H1 (cell line): ENCODE measurements at regions not wholly inside any gene's neighbourhood (a gene's known extent, or its start where the extent isn't known, plus 50 kb on each side); places are given as distances from the start of the nearest gene placed in this dataset.

ENCODE experiments used
- CTCF ChIA-PET: fragments of 300-600 bp; sonication (Branson Sonifier 250); formaldehyde crosslinking; loops from one replicate; lab custom pipeline; 2021; ENCODE audit not compliant: partially characterized antibody; lab: Charles Lee
- POLR2A ChIA-PET: fragments of 300-600 bp; sonication (Branson Sonifier 250); formaldehyde crosslinking; loops from one replicate; lab custom pipeline; 2021; ENCODE audit warnings: inconsistent platforms; ENCODE audit not compliant: partially characterized antibody; lab: Charles Lee
- DNase-seq, 2 experiments: peaks; one replicate each; pipeline versions ENCODE4 v3.0.0 to v3.0.0-alpha.2; 2010 to 2022; ENCODE audit warnings: low spot score in 2 of 2, low read depth in 1 of 2, mixed read lengths in 1 of 2
- FAIRE-seq: peaks from 2 replicates; lab custom pipeline; 2011; peaks lifted over from hg19 to GRCh38; lab: Jason Lieb, UNC
- H2AFZ ChIP-seq: 2 replicates; pipeline ENCODE4 v1.8.1; 2012; ENCODE audit warnings: low read length, inconsistent platforms
- H2AK5ac ChIP-seq: 2 replicates; pipeline ENCODE4 v1.6.1; 2013; ENCODE audit warnings: low read depth, low read length
- H2BK120ac ChIP-seq: replicated peaks from 2 replicates; pipeline ENCODE3; 2013; ENCODE audit warnings: low read depth, low read length, inconsistent platforms
- H2BK12ac ChIP-seq: 2 replicates; pipeline ENCODE4 v1.6.1; 2013; ENCODE audit warnings: low read depth, low read length
- H2BK15ac ChIP-seq: 2 replicates; pipeline ENCODE4 v1.6.1; 2013; ENCODE audit warnings: low read length
- H2BK20ac ChIP-seq: 2 replicates; pipeline ENCODE4 v1.6.1; 2013; ENCODE audit warnings: low read length
- H2BK5ac ChIP-seq: 2 replicates; pipeline ENCODE4 v1.6.1; 2013; ENCODE audit warnings: low read depth, low read length
- H3K14ac ChIP-seq: 2 replicates; pipeline ENCODE4 v1.6.1; 2013; ENCODE audit warnings: inconsistent platforms; ENCODE audit not compliant: insufficient read length
- H3K18ac ChIP-seq: 2 replicates; pipeline ENCODE4 v1.6.1; 2013; ENCODE audit warnings: low read length; ENCODE audit errors: extremely low read depth
- H3K23ac ChIP-seq: 2 replicates; pipeline ENCODE4 v1.6.1; 2013; ENCODE audit warnings: inconsistent platforms; ENCODE audit not compliant: insufficient read length
- H3K23me2 ChIP-seq: 2 replicates; pipeline ENCODE4 v1.6.1; 2013; ENCODE audit warnings: low read depth, low read length
- H3K27ac ChIP-seq: 2 replicates; pipeline ENCODE4 v1.6.1; 2011; ENCODE audit warnings: low read depth, low read length, inconsistent platforms
- H3K27me3 ChIP-seq, 4 experiments: replicated peaks in 1 of 4; 1 replicate in 1 of 4; 2 replicates in 3 of 4; pipeline versions ENCODE4 v1.6.1 to v1.8.1; 2011 to 2013; ENCODE audit warnings: low read length in 3 of 4, mild to moderate bottlenecking in 3 of 4, inconsistent platforms in 2 of 4, mixed read lengths in 2 of 4, moderate library complexity in 1 of 4; ENCODE audit not compliant: control insufficient read depth in 3 of 4, insufficient read depth in 3 of 4; ENCODE audit errors: extremely low read depth in 1 of 4
- H3K36me3 ChIP-seq, 4 experiments: 2 replicates each; pipeline versions ENCODE4 v1.6.1 to v1.8.1; 2011 to 2013; ENCODE audit warnings: mild to moderate bottlenecking in 4 of 4, low read length in 3 of 4, moderate library complexity in 2 of 4, control low read depth in 1 of 4, inconsistent platforms in 1 of 4; ENCODE audit not compliant: insufficient read depth in 4 of 4, control insufficient read depth in 2 of 4
- H3K4ac ChIP-seq: replicated peaks from 2 replicates; pipeline ENCODE3; 2013; ENCODE audit warnings: low read length, low read depth, mixed read lengths, inconsistent platforms; ENCODE audit not compliant: insufficient read length
- H3K4me1 ChIP-seq, 4 experiments: replicated peaks in 1 of 4; 1 replicate in 1 of 4; 2 replicates in 3 of 4; pipeline versions ENCODE4 v1.6.1 to v1.8.1; 2011 to 2013; ENCODE audit warnings: low read length in 3 of 4, inconsistent platforms in 2 of 4, mixed read lengths in 1 of 4; ENCODE audit not compliant: insufficient read depth in 4 of 4, control insufficient read depth in 3 of 4
- H3K4me2 ChIP-seq, 2 experiments: 2 replicates each; pipeline versions ENCODE4 v1.6.1 to v1.8.1; 2011 to 2013; ENCODE audit warnings: low read depth in 2 of 2, low read length in 2 of 2, control low read depth in 1 of 2, inconsistent platforms in 1 of 2, mild to moderate bottlenecking in 1 of 2; ENCODE audit not compliant: insufficient read depth in 1 of 2
- H3K4me3 ChIP-seq, 4 experiments: fragments of 200-600, 300-600 bp in 1 of 4; sonication (generic), shearing (Covaris generic), sonication (Bioruptor Twin) in 1 of 4; 2 replicates each; pipeline versions ENCODE4 v1.5.1 to v1.8.1; 2011 to 2016; ENCODE audit warnings: low read length in 4 of 4, low read depth in 3 of 4, control low read depth in 2 of 4, inconsistent platforms in 2 of 4, mild to moderate bottlenecking in 2 of 4, mixed read lengths in 1 of 4, moderate library complexity in 1 of 4; ENCODE audit not compliant: insufficient read depth in 2 of 4; ENCODE audit errors: extremely low read depth in 1 of 4
- H3K56ac ChIP-seq: replicated peaks from 2 replicates; pipeline ENCODE3; 2013; ENCODE audit warnings: low read depth, mild to moderate bottlenecking, mixed read lengths, low read length, inconsistent platforms; ENCODE audit not compliant: insufficient read length
- H3K79me1 ChIP-seq: 2 replicates; pipeline ENCODE4 v1.6.1; 2013; ENCODE audit warnings: low read depth, low read length, control low read depth
- H3K79me2 ChIP-seq, 2 experiments: 2 replicates each; pipeline versions ENCODE4 v1.6.1 to v1.8.1; 2012 to 2013; ENCODE audit warnings: low read length in 2 of 2, mild to moderate bottlenecking in 2 of 2, inconsistent platforms in 1 of 2; ENCODE audit not compliant: insufficient read depth in 2 of 2, control insufficient read depth in 1 of 2
- H3K9ac ChIP-seq, 4 experiments: replicated peaks in 1 of 4; 1 replicate in 1 of 4; 2 replicates in 3 of 4; pipeline versions ENCODE4 v1.6.1 to v1.8.1; 2011 to 2013; ENCODE audit warnings: low read depth in 3 of 4, low read length in 3 of 4, control low read depth in 2 of 4, mild to moderate bottlenecking in 2 of 4, moderate library complexity in 2 of 4, inconsistent platforms in 1 of 4; ENCODE audit errors: extremely low read depth in 1 of 4
- H3K9me3 ChIP-seq, 2 experiments: 2 replicates each; pipeline versions ENCODE4 v1.6.1 to v1.8.1; 2012 to 2013; ENCODE audit warnings: mild to moderate bottlenecking in 2 of 2, moderate library complexity in 2 of 2, control low read depth in 1 of 2, inconsistent platforms in 1 of 2, low read depth in 1 of 2, low read length in 1 of 2, mixed read lengths in 1 of 2; ENCODE audit not compliant: insufficient read depth in 2 of 2
- H4K20me1 ChIP-seq, 2 experiments: replicated peaks in 1 of 2; 2 replicates each; pipeline versions ENCODE3 to v1.8.1; 2011 to 2013; ENCODE audit warnings: inconsistent platforms in 2 of 2, low read length in 2 of 2, mild to moderate bottlenecking in 1 of 2; ENCODE audit not compliant: insufficient read depth in 2 of 2, control insufficient read depth in 1 of 2
- H4K5ac ChIP-seq: 2 replicates; pipeline ENCODE4 v1.6.1; 2013; ENCODE audit warnings: low read length, low read depth, mixed read lengths, inconsistent platforms; ENCODE audit not compliant: insufficient read length
- H4K8ac ChIP-seq: 2 replicates; pipeline ENCODE4 v1.8.0; 2013; ENCODE audit warnings: mild to moderate bottlenecking, moderate library complexity, low read length, inconsistent platforms; ENCODE audit not compliant: insufficient read depth; ENCODE audit errors: extremely low read depth
- H4K91ac ChIP-seq: replicated peaks from 2 replicates; pipeline ENCODE3; 2013; ENCODE audit warnings: low read length, mixed read lengths, inconsistent platforms; ENCODE audit not compliant: insufficient read length
- CHD1 ChIP-seq: IDR thresholded peaks from 2 replicates; pipeline ENCODE4 v1.6.1; 2012; ENCODE audit warnings: low read depth, low read length, improper control_type of control experiment
- SP2 ChIP-seq: IDR thresholded peaks from 2 replicates; pipeline ENCODE4 v1.6.1; 2012; ENCODE audit warnings: mild to moderate bottlenecking, low read length, inconsistent platforms
- TBP ChIP-seq: IDR thresholded peaks from 2 replicates; pipeline ENCODE4 v1.6.1; 2011; ENCODE audit warnings: low read depth, low read length, improper control_type of control experiment
- TEAD4 ChIP-seq: IDR thresholded peaks from 2 replicates; pipeline ENCODE4 v1.6.1; 2012; ENCODE audit warnings: low read depth, low read length, inconsistent platforms, mixed read lengths
- WGBS, 2 experiments: shearing (Covaris generic) in 1 of 2; methylation state at CpG; one replicate each; pipeline versions ENCODE4 v1.1.6 to v1.1.7; 2013 to 2015; ENCODE audit warnings: low lambda C conversion rate in 2 of 2, mixed read lengths in 2 of 2, inconsistent platforms in 1 of 2, low coverage in 1 of 2, missing lambda C conversion rate in 1 of 2; ENCODE audit not compliant: insufficient replicate concordance in 2 of 2, insufficient coverage in 1 of 2, insufficient read length in 1 of 2; ENCODE audit errors: extremely low coverage in 1 of 2, missing lambda C conversion rate in 1 of 2; 5-methylcytosine and 5-hydroxymethylcytosine counted together

- Histone ChIP-seq H3K14ac (no peak overlapping the region), H3K56ac (no peak overlapping the region), H3K4ac (no peak overlapping the region), H4K8ac (no peak overlapping the region), H4K5ac (no peak overlapping the region), H3K4me3 (no peak overlapping the region), H3K9ac (no peak overlapping the region), H3K27ac (no peak overlapping the region), H3K79me2 (no peaks in the 10 kb centered on the region), H3K23me2 (no peaks in the 10 kb centered on the region), H3K4me1 (peaks cover 0 to 3% (median 0%) of the 10 kb centered on the region in 4 experiments; a peak in 1 of 7 replicates), H2AK5ac (no peak overlapping the region), H2AFZ (no peak overlapping the region), H3K18ac (no peak overlapping the region), H3K23ac (no peak overlapping the region), H3K4me2 (no peak overlapping the region), H2BK20ac (no peak overlapping the region), H3K9me3 (no peaks in the 10 kb centered on the region), H4K91ac (no peak overlapping the region), H2BK120ac (no peak overlapping the region), H2BK5ac (no peak overlapping the region), H3K79me1 (no peaks in the 10 kb centered on the region), H3K36me3 (no peaks in the 10 kb centered on the region; a peak in 1 of 8 replicates), H2BK12ac (no peak overlapping the region), H4K20me1 (no peaks in the 10 kb centered on the region), H3K27me3 (no peaks in the 10 kb centered on the region), H2BK15ac (no peak overlapping the region)
- ChIA-PET POLR2A (interaction anchor here (1.2 kb wide), 1 partner anchor 396 kb away, joined by 4 read pairs; no protein-coding TSS in a partner anchor), CTCF (no interaction called here)
- TF ChIP-seq TEAD4 (no peak), SP2 (no peak), TBP (no peak), CHD1 (no peak)
- WGBS, 2 experiments, result 89% methylated on average over 2 of the region's 2 CpGs; no CpG with 5 or more reads in 1 of the 2 experiments
- DNase-seq (no peak), FAIRE-seq (no peak)
Measured at GRCh38 chr7:106773721-106774120, 91.4 kb upstream of the PIK3CG start.
